Bone marrow (tissue), 2 donors: ENCODE measurements at regions not wholly inside any gene's neighbourhood (a gene's known extent, or its start where the extent isn't known, plus 50 kb on each side); places are given as distances from the start of the nearest gene placed in this dataset.
A peak's percentile ranks its signal among the peaks of the same experiment; 100 is the strongest.
"Not testable (repeated sequence)": the region's sequence is repeated elsewhere in the genome, so short reads cannot be mapped to it uniquely, and the experiment has no call there.

ENCODE experiments used
- DNase-seq, 2 donors: peaks; one replicate each; lab custom pipeline; 2025; lab: John Stamatoyannopoulos, UW

DNA sequence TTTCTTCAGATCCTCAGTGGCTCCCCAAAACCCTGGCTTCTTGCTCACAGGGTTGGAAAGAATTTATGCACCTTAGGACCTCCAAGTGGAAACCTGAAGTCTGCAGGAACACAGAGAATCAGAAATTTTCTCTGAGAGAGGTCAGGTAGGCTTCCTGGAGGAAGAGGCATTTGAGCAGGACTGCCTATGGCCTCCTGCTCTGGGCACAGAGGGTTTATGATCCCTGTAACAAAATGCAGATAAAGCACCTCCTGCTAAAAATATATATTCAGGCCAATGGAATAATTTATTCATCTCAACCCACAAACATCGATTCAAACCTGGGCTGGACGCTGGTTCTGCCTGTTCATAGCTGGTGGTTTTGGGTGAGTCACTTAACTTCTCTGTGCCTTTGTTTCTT, 68.1 kb upstream of the FGF3 start:
- DNase-seq: no peak

DNA sequence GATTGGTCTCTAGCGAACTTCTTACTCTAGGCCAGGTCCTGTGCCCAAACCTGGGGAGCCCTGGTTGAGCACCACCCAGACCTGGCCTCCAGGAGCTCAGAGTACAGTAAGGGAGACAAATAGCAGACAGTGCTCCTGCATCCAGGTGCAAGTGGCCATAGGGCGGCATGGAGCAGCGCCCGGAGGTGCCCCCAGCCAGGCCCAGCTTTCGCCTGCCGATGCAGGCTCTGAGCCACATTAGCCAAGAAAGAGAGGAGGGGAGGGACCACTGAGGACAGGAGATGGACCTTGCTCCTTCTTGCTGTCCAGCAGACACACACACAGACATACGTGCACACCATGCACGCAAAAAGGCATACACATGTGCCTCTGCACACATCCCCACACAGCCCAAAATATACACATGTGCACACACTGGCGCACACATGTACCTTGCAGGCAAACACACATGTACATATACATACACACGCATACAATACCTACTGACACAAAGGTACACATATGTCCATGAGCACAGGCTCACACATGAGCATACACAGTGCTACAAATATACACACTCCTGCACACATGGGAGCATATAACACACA, 68.7 kb upstream of the FGF3 start:
- no peak for DNase-seq

DNA sequence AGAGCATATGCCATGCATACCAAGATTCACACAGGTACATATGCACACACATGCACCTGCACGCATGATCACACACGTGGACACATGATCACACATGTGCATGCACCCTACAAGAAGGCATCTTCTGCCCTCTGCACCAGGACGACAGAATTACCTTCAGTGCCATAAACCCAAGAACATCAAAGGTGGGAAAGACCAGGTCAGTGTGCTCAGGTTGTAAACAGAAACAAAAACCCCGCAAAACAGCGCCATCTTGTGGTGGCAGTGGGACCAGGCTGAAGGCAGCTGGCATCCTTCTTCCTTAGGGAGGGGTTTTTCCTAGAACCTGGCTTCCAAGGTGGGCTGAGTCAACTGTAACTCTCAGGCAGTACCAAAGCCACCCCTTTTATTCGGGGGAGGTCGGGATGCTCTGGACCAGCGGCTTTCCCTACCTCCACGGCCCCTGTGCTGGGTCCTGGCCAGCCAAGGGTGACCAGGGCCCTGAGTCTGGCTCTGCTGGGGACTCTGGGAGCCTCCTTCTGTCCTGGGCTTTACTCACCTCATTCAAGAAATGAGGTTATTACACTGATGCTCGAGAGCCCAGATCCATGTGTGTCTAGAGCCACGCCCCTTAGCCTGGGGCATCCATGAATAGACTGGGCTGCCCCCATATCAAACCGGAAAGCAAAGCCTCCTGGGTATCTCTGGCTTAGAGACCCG, 69.4 kb upstream of the FGF3 start:
- DNase-seq: peak; percentile 3 to 23

DNA sequence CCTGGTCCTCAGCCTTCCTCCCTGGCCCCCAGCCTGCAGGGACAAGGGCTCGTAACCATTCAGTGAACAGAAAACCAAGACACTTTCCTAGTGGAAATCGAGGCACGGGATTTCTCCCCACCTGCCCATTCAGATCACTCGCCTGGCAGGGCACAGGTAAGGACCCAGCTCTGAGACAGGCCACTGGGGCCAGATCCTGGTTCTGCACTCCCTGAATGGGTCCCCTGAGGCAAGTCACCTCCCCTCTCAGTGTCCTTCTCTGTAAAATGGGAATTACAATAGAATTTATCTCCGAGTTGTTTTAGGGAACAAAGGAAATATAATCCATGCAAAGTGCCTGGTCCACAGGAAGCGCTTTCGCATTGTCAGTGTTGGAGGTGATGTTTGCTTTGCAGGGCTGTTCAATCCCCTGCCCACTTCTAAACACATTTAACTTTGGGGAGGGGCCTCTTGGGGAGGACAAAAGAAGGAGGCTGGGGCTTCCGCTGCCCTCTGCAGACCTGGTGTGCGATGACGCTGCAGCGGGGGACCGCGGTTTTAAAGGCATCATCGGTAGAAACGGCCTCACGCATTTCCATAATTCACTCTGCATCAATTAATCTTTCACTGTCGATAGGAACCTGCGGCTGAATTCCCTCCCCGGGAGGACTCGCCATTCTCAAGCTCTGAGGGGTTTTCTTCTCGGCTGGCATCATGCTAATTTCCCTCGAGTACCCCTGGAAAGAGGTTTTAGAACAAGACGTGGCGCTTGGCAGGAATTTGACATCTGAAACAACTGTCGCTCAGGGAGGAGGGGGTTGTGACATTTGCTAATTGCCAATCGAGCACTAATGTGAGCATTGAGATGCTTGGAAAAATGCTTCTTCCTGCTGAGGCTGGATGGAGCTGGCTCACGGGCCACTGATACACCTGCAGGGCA, 70.4 kb upstream of the FGF3 start:
- no peak for DNase-seq

DNA sequence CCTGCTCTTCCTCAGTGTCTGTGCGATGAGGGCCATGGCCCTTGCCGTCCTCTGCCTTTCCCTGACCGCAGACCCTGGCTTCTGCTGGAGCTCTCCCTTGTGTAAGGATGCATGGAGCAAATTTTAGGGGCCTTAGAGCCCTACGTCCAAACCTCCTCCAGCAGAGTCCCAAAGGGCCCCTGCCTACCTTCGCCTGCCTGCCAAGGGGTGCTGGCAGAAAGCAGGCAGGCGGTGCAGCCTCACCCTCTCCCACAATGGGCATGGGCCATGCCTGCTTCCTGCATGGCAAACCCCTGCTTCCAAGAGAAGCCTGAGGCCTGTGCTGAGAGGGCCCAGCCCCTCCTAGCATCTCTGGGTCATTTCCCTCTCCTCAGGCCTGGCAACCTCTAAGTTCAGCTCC, 71.3 kb upstream of the FGF3 start:
- no peak for DNase-seq

DNA sequence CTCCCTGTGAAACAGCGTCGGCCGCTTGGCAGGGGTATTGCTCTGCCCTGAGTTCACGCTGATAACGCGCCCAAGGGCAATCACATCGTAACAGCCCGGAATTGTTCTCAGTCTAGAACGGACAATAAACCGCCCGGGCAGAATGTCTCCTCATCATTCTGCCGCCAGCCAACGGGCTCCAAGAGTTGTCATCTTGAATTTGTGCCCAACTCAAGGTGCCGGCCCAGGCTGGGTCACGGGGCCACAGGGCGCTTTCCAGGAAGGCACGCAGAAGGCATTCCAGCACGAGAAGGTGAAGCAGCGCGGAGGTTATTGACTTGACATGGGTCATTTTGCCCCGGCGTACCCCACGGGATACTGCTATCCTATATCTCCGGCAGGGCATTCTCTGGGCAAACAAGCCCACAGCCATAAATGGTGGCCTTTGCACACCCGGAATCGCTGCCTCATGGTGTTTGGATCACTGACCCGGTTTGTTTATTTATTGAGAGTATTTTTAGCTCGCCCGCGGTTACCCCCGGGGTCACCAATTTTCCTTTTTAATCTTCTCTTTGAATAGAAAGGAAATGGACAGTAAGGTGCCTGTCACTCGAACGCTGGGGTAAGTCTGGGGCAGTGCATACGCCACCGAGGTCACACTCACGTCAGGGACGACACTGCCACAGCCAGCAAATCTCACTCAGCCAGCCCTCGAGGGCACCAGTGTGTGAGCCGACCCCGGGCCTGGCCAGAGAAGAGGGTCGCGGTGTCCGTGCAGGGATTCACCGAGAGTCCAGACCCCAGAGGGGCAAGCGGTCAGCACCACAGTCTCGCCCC, 72.4 kb upstream of the FGF3 start:
- no peak for DNase-seq

DNA sequence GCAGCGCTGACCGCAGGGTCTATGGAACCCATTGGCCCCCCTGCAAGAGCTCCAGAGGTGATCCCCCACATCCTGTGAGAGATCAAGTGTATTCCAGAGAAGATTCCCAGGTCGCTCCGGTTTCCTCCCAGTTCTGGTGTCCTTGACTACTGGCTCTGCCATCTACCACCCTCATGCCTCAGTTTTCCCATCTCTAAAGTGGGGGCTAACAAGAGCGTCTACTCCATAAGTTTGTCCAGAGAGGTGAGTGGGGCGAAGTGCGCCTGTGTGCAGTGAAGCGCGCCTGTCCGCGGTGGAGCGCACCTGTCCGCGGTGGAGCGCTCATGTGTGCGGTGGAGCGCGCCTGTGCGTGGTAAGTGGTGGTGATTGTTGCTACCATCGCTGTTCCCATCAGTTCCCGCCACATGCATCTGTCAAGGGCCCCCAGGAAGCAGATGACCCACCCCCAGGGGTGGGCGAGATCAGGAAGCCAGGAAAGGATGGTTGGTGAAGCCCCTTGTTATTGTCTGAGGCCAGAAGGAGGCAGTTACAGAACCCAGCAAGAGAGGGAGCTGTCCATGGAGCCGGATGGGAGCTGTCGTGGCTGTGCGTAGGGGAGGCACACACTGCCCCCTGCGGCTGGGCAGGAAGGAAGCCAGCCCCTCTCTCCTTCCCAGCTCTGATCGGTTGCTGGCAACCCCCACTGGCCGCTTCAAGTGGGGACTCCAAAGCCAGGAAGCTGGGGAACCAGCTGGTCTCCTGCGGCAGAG, 73.2 kb upstream of the FGF3 start:
- DNase-seq: no peak

DNA sequence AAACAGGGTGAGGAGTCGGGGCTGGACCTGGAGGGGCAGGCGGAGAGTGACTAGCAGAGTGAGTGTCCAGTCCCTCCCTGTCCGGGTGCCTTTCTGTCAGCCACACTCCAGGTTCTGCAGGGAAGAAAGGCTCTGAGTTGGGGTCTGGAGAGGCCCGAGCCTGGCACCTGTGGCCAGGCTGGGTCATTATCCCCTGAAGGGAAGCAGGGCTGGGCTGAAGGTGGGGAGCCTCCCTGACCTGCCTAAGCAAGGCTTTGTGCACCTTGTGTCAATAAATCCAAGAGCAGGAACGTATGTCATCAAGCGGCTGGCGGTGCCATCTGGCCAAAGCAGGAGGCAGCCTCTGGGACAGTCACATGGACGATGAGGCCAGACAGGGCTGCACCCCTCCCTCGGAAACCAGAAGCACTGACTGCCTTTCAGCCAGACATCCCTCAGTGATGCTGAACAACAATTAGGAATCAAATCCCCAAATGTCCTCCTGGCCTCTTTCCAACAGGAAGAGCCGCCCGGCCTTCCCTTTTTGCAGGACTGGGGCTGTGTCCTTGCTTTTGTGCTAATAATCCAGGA, 73.9 kb upstream of the FGF3 start:
- no peak for DNase-seq

DNA sequence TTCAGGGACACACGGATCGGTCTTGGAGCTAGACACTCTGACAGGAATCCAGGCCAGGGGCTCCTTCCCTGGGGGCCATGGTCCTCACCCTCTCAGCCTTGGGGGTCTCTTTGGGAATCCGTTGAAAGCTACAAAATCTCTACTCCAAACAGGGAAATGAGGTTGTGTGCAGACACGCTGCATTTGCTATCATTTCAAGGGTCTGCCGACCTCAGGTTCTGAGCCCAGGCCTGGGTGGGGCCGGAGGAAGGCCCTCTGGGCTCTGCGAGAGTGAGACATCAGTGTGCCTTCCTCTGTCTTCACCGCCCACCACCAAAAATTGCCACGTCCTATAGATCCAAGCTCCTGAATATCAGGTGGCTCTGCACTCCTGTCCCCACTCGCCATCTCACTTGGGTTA, 74.4 kb upstream of the FGF3 start:
- DNase-seq: no peak

DNA sequence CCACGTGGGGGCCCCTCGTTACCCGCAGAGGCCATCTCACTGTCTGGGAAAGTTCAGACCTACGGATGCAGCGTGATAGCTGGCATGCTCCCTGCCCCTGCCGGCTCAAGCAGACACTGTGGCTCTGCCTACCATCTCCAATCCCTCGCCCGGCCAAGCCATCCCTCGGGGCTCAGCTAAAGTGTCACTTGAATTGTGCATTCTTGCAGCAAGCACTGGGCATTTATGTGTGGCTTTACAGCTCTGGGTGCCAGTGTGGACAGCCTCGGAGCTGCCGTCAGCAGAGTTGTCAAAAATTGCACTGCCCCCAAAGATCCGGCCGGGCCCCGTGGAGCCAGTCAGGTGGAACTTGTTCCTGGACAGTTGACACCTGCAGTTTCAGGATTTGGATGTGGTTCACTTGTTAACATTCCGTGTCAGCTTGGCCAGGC, 75.0 kb upstream of the FGF3 start:
- no peak for DNase-seq

DNA sequence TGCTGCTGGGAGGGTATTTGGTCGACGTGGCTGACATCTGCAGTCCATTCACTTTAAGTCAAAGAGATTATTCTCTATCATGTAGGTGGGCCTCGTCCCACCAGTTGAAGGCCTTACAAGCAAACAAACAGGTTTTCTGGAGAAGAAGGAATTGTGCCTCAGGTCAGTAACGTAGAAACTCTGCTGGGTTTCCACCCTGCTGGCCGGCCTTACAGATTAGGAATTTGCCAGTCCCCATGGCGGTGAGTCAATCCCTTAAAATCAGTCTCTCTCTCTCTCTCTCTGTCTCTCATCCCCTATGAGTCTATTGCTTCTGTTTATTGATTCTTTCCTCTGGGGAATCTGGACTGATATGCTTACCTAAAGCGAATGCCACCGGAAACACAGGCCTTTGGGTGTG, 75.4 kb upstream of the FGF3 start:
- DNase-seq: no peak

DNA sequence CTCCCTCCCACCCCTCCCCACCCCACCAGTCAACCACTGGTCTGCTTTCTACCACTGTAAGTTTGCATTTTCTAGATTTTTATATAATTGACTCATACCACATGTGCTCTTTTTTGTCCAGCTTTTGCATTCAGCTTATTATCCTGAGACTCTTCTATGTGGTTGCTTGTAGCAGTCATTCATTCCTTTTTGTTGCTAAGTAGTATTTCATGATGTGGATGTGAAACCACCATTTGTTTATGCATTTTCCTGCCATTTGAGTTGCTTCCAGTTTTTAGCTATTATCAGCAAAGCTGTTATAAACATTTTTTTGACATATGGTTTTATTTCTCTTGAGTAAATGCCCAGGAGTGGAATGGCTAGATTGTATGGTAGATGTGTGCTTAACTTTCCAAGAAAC, 77.0 kb upstream of the FGF3 start:
- DNase-seq: no peak

DNA sequence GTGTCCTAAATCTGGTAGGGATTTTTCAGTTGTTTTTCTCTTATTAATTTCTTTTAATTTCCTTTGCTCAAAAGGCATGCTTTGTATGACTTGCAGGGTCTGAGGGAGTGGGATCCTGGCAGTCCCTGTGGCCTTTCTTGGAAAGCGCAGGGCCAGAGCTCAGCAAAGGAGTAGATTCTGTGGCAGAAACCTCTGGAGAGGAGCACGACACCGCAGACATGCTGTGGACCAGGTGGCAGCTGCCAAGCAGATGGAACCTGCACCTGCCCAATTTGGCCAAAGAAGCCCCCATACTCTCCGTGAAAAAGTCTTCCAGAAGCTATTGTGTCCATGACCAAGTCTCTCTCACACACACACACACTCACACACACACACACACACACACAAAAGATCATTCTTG, 78.9 kb upstream of the FGF3 start:
- DNase-seq: no peak

DNA sequence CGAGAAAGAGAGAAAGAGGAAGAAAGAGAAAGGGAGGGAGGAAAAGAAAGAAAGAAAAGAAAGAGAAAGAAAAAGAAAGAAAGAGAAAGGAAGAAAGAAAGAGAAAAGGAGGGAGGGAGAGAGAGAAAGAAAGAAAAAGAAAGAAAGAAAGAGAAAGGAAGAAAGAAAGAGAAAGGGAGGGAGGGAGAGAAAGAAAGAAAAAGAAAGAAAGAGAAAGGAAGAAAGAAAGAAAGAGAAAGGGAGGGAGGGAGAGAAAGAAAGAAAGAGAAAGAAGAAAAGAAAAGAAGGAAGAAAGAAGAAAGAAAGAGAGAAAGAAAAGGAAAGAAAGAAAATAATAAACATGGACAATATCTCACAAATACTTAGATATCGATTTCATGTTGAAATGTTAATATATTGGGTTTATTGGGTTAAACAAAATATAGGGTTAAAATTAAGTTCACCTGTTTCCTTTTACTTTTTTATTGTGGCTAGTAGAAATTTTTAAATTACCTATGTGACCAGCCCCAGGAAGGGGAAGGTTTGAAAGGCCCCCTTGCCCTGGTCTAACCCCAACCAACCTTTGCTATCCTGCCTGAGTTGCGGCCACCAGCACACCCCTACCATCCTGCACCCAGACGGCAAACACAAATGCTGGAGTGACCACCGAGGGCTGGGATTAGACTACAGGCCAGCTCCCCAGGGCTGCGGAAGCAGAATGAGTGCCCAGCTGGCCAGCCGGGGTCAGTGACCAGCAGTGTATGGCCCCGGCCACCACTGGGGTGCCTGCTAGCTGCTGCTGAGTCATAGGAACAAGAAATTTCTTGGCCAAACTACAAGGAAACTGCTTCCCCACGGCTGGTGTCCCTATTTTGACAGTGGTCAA, 81.0 kb upstream of the FGF3 start:
- DNase-seq: no peak

DNA sequence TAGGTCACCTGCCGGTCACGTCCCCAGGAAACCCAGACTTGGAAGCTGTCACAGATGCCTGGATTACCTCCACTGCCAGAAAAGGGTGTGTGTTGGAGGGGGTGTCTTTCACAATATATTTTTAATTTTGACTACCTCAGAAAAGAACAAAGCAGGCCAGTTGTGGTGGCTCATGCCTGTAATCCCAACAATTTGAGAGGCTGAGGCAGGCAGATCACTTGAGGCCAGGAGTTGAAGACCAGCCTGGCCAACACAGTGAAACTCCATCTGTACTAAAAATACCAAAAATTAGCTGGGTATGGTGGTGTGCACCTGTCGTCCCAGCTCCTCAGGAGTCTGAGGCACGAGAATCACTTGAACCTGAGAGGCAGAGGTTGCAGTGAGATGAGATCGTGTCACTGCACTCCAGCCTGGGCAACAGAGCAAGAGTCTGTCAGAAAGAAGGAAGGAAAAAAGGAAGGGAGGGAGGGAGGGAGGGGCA, 81.6 kb upstream of the FGF3 start:
- not testable (repeated sequence) for DNase-seq

DNA sequence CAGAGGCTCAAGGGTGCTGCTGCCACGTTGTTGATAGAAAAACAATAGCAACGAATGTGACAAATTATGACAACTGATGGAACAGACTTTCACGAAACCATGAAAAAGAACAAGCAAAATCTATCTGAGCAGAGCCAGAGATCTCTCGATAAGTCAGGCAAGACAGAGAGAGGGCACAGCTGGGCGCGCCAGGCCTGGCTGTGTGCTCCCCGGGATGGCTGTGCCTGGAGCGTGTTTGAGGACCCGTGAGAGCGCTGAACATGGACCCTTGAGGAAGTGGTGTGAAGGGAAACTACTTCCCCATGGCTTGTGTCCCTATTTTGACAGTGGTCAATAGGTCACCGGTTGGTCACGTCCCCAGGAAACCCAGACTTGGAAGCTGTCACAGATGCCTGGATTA, 83.1 kb upstream of the FGF3 start:
- DNase-seq: no peak

DNA sequence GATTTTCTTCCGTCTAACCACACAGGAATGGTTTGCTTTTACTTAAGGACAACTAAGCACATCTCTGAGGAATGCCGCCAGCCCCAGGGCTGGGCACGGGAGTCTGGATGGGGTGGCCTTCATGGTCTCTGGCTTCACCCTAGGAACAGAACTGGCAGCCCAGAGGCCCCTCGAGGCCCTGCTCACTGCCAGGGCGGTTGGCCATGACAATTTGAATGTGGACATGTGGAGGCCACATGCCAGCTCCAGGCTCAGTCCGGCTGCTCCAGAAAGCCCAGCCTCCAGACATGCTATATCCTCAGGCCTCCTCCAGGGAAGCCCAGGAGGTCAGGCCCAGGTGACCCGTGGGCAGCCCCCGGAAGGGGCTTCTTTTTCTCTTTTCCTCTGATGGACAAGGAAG, 84.0 kb upstream of the FGF3 start:
- no peak for DNase-seq

DNA sequence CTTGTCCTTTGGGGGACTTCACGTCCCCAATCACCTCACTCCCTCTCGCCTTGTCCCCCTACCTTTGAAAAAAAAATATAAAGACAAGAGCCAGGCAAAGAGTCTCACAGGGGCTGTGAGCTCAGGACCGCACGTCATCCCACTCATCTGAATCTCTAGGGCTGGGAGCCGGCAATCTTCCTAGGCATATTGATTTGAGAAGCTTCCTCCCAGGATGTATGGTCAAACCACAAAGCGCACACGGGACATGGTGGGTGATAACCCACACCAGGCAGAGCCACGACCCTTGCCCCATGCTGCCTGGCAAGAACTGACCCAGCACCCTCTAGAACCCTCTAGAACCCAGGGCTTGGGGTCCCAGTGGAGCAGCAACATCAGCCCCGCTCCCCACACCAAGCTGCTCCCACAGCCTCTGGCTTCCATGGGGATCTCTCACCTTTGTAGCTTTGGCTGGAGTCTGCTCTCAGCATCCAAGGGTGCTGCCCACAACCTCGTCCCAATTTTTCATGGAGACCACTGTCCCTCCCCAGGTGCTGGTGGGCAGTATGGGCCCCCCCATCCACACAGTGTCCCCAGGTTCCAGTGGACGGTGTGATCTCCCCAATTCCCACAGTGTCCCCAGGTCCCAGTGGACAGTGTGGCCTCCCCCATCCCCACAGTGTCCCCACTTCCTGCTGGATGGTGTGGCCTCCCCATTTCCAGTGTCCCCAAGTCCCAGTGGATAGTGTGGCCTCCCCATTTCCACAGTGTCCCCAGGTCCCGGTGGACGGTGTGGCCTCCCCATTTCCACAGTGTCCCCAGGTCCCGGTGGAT, 85.2 kb upstream of the FGF3 start:
- no peak for DNase-seq

DNA sequence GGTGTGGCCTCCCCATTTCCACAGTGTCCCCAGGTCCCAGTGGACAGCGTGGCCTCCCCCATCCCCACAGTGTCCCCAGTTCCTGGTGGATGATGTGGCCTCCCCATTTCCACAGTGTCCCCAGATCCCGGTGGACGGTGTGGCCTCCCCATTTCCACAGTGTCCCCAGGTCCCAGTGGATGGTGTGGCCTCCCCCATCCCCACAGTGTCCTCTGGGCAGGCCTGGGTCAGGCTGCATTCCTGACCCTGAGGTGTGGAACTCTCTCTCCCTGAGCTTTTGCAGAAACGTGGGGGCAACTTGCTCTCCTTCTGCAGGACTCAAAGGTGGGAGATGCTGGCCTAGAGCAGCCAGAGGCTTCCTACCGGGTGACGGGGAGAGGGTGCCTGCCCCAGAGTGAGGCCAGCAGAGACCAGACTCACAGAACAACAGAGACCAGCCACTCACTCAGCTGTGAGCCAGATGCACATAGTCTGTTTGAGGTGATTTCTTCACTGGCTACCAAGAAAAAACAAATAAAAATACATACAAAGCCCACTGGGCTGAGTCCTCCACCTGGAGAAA, 85.8 kb upstream of the FGF3 start:
- DNase-seq: no peak
